ENCODE measurements at regions not wholly inside any gene's neighbourhood (a gene's known extent, or its start where the extent isn't known, plus 50 kb on each side); places are given as distances from the start of the nearest gene placed in this dataset.

DNA sequence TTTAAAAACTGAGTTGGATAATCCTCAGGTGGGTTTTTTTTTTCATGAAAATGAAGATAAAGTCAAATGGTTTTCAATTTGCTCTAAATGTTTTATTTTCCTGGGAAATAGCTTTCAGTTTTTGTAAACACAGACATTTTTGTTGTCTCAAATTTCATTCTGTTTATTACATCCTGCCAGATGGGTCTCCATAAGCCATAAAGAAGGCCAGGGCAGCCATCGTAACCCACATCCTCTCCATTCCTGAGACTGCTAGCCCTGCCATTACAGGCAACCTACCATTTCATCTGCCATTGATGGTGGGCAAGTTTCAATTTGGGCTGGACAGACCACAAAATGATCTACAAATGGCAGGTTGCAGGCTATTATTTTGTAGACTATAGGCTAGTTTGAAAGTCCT lies 60.8 kb downstream of the BTBD3 start:
- TF ChIP-seq FOS (IDR thresholded peaks at IDR 0.05; ENCODE audit: borderline replicate concordance, insufficient read depth, low read length) (no peak), POLR2A (IDR thresholded peaks at IDR 0.05; ENCODE audit: low read depth, low read length) (no peak), GATA2 (IDR thresholded peaks at IDR 0.05; ENCODE audit: insufficient read depth, insufficient read length, low read depth, low read length) (no peak), JUN (IDR thresholded peaks at IDR 0.05; ENCODE audit: borderline replicate concordance, insufficient read depth, insufficient read length, low read depth) (no peak), MYC (IDR thresholded peaks at IDR 0.05; ENCODE audit: low read depth, low read length) (no peak)

DNA sequence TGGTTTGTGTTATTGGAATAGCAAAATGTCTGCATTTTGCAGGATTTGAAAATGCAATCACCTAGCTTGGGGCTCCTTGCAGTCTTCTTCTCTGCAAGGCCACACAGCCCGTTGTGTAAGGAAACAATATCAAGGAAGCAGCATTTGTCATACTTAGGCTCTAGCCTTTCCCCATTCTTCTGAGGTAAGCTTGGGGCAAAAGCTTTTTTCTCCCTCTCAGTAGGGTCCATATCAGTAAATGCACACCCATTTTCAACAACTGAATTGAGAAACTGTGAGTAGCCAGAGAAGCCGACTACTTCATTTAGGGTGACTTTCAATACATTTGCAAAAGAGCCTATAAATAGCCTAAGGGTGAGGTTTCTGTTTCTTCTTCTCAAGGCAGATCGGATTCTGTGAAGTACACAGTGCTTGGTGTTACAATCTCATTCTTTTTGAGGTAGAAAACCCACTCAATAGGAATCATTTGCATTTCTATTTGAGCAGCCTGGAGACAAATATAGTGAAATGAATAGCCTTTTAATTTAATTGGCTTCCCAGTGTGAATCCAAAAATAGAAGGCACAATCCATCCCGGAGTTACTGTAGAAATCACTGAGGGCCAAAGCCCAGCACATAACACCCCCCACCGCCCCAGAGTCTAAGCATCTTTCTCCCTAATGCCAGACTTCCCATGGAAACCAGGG lies 61.8 kb downstream of the BTBD3 start:
- Histone ChIP-seq H3K79me2 (ENCODE audit: control insufficient read depth, insufficient read depth, low read length) (no peaks in the 10 kb centered on the region), H2AFZ (ENCODE audit: low read depth, low read length) (no peak overlapping the region), H3K4me1 (ENCODE audit: control insufficient read depth, extremely low read depth, insufficient read depth, low read length) (no peaks in the 10 kb centered on the region), H3K9ac (replicated peaks; ENCODE audit: extremely low read depth, insufficient read depth, low read length) (no peak overlapping the region), H3K27ac (ENCODE audit: insufficient read depth, low read depth, low read length) (no peak overlapping the region), H4K20me1 (replicated peaks; ENCODE audit: control insufficient read depth, extremely low read depth, insufficient read depth, low read length) (no peaks in the 10 kb centered on the region), H3K4me2 (ENCODE audit: insufficient read depth, low read length) (no peak overlapping the region), H3K27me3 (ENCODE audit: control insufficient read depth in 2 of 2, insufficient read depth in 2 of 2, low read length in 2 of 2) (no peaks in the 10 kb centered on the region), H3K36me3 (ENCODE audit: control insufficient read depth in 2 of 2, extremely low read depth in 1 of 2, insufficient read depth in 2 of 2, low read length in 2 of 2) (no peaks in the 10 kb centered on the region), H3K4me3 (replicated peaks in 1 of 3; ENCODE audit: insufficient read depth in 1 of 3, low read depth in 1 of 3, low read length in 3 of 3) (no peak overlapping the region), H3K9me1 (replicated peaks; ENCODE audit: control insufficient read depth, extremely low read depth, insufficient read depth, low read length) (no peaks in the 10 kb centered on the region), H3K9me3 (replicated peaks; ENCODE audit: control insufficient read depth, insufficient read depth, low read length) (no peaks in the 10 kb centered on the region)
- TF ChIP-seq POLR2A (IDR thresholded peaks at IDR 0.05; ENCODE audit: low read depth, low read length): no peak
- TF ChIP-seq EZH2 (IDR thresholded peaks at IDR 0.05; ENCODE audit: borderline replicate concordance, low read depth, low read length, severe bottlenecking): no peak
- TF ChIP-seq GATA2 (IDR thresholded peaks at IDR 0.05; ENCODE audit: insufficient read depth, insufficient read length, low read depth, low read length): no peak
- TF ChIP-seq, protein P1, sequence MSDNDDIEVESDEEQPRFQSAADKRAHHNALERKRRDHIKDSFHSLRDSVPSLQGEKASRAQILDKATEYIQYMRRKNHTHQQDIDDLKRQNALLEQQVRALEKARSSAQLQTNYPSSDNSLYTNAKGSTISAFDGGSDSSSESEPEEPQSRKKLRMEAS (IDR thresholded peaks at IDR 0.05; ENCODE audit: insufficient read depth, insufficient read length): no peak
- no peak for TF ChIP-seq MYC (IDR thresholded peaks at IDR 0.05; ENCODE audit: low read depth, low read length)
- TF ChIP-seq FOS (IDR thresholded peaks at IDR 0.05; ENCODE audit: borderline replicate concordance, insufficient read depth, low read length): no peak
- no peak for TF ChIP-seq JUN (IDR thresholded peaks at IDR 0.05; ENCODE audit: borderline replicate concordance, insufficient read depth, insufficient read length, low read depth)
- TF ChIP-seq CTCF (IDR thresholded peaks at IDR 0.05; ENCODE audit: extremely low read depth in 1 of 2, insufficient read depth in 1 of 2, low read depth in 1 of 2, low read length in 2 of 2): no peak
- TF ChIP-seq POLR2AphosphoS5 (IDR thresholded peaks at IDR 0.05; ENCODE audit: insufficient read depth, low read depth, low read length): no peak
- no peak for FAIRE-seq
- dilution Hi-C loops (cut with MboI; ENCODE audit: extremely low pct_ligation_motif_present, low sequenced_read_pairs) (no loop called here), intact Hi-C loops (cut with micrococcal nuclease) (no loop called here)
- ChIA-PET CTCF (no interaction called here), POLR2A (no interaction called here)
- DNase-seq (ENCODE audit: low read depth, low spot score): no peak
- no TSS peak for BruUV-seq (replicated peaks)

More for the DNA sequence above, 60.8 kb downstream of the BTBD3 start:
- BruUV-seq (replicated peaks): no TSS peak
- POLR2A ChIA-PET: no interaction called here
- CTCF ChIA-PET: no interaction called here
- no peak for FAIRE-seq
- Histone ChIP-seq H3K36me3 (ENCODE audit: control insufficient read depth in 2 of 2, extremely low read depth in 1 of 2, insufficient read depth in 2 of 2, low read length in 2 of 2) (no peaks in the 10 kb centered on the region), H3K4me2 (ENCODE audit: insufficient read depth, low read length) (no peak overlapping the region), H3K79me2 (ENCODE audit: control insufficient read depth, insufficient read depth, low read length) (no peaks in the 10 kb centered on the region), H3K9me3 (replicated peaks; ENCODE audit: control insufficient read depth, insufficient read depth, low read length) (no peaks in the 10 kb centered on the region), H3K9me1 (replicated peaks; ENCODE audit: control insufficient read depth, extremely low read depth, insufficient read depth, low read length) (no peaks in the 10 kb centered on the region), H3K27ac (ENCODE audit: insufficient read depth, low read depth, low read length) (no peak overlapping the region), H3K4me1 (ENCODE audit: control insufficient read depth, extremely low read depth, insufficient read depth, low read length) (no peaks in the 10 kb centered on the region), H3K9ac (replicated peaks; ENCODE audit: extremely low read depth, insufficient read depth, low read length) (no peak overlapping the region), H4K20me1 (replicated peaks; ENCODE audit: control insufficient read depth, extremely low read depth, insufficient read depth, low read length) (no peaks in the 10 kb centered on the region), H3K4me3 (replicated peaks in 1 of 3; ENCODE audit: insufficient read depth in 1 of 3, low read depth in 1 of 3, low read length in 3 of 3) (no peak overlapping the region), H3K27me3 (ENCODE audit: control insufficient read depth in 2 of 2, insufficient read depth in 2 of 2, low read length in 2 of 2) (no peaks in the 10 kb centered on the region), H2AFZ (ENCODE audit: low read depth, low read length) (no peak overlapping the region)
- no peak for DNase-seq (ENCODE audit: low read depth, low spot score)
- dilution Hi-C loops (cut with MboI; ENCODE audit: extremely low pct_ligation_motif_present, low sequenced_read_pairs) (no loop called here), intact Hi-C loops (cut with micrococcal nuclease) (no loop called here)
